DOHH2 (cell line): ENCODE measurements at regions not wholly inside any gene's neighbourhood (a gene's known extent, or its start where the extent isn't known, plus 50 kb on each side); places are given as distances from the start of the nearest gene placed in this dataset.

Experiments
- H3F3A ChIP-seq: fragments of 200-600 bp; sonication (generic), shearing (Covaris generic); 2 replicates; pipeline ENCODE4 v1.6.0; 2016; ENCODE audit warnings: antibody characterized with exemption, mild to moderate bottlenecking; ENCODE audit not compliant: control insufficient read depth, insufficient read depth
- H3K27ac ChIP-seq: fragments of 200-600 bp; sonication (generic); 2 replicates; pipeline ENCODE4 v1.5.1; 2014; ENCODE audit warnings: low read depth, mild to moderate bottlenecking, low read length, moderate library complexity
- H3K27me3 ChIP-seq: fragments of 200-600 bp; sonication (generic); 2 replicates; pipeline ENCODE4 v1.6.1; 2014; ENCODE audit warnings: mild to moderate bottlenecking, low read length, mixed read lengths; ENCODE audit not compliant: control insufficient read depth
- H3K36me3 ChIP-seq: fragments of 200-600 bp; sonication (generic); 2 replicates; pipeline ENCODE4 v1.6.1; 2014; ENCODE audit warnings: mild to moderate bottlenecking, low read length, moderate library complexity, mixed read lengths; ENCODE audit not compliant: control insufficient read depth
- H3K4me1 ChIP-seq: fragments of 200-600 bp; sonication (generic); 2 replicates; pipeline ENCODE4 v1.6.1; 2014; ENCODE audit warnings: mild to moderate bottlenecking, low read length, mixed read lengths; ENCODE audit not compliant: control insufficient read depth
- H3K4me2 ChIP-seq: fragments of 200-600 bp; sonication (generic); 2 replicates; pipeline ENCODE4 v1.6.0; 2014; ENCODE audit warnings: mild to moderate bottlenecking, low read length, moderate library complexity
- H3K4me3 ChIP-seq: fragments of 200-600 bp; sonication (generic); 2 replicates; pipeline ENCODE4 v1.5.1; 2014; ENCODE audit warnings: mild to moderate bottlenecking, low read length, mixed read lengths
- H3K79me2 ChIP-seq: fragments of 200-600 bp; sonication (generic); 2 replicates; pipeline ENCODE4 v1.6.1; 2014; ENCODE audit warnings: mild to moderate bottlenecking, low read length, mixed read lengths; ENCODE audit not compliant: control insufficient read depth
- H3K9me2 ChIP-seq: fragments of 200-600 bp; sonication (generic); replicated peaks from 2 replicates; pipeline ENCODE4 v1.6.1; 2014; ENCODE audit warnings: mild to moderate bottlenecking, low read length, mixed read lengths; ENCODE audit not compliant: control insufficient read depth
- H3K9me3 ChIP-seq: fragments of 200-600 bp; sonication (generic); 2 replicates; pipeline ENCODE4 v1.6.1; 2014; ENCODE audit warnings: antibody characterized with exemption, low read length, mixed read lengths; ENCODE audit not compliant: control insufficient read depth, insufficient read depth
- H4K20me1 ChIP-seq: fragments of 200-600 bp; sonication (generic); 2 replicates; pipeline ENCODE4 v1.6.0; 2014; ENCODE audit warnings: low read depth, mild to moderate bottlenecking, antibody characterized with exemption, low read length, moderate library complexity; ENCODE audit not compliant: control insufficient read depth, insufficient read depth
- EZH2phosphoT487 ChIP-seq: fragments of 200-600 bp; sonication (generic); IDR thresholded peaks from 2 replicates; pipeline ENCODE4 v1.6.1; 2017; ENCODE audit warnings: borderline replicate concordance, mild to moderate bottlenecking, antibody characterized with exemption, low read length, moderate library complexity, mixed read lengths
- TF ChIP-seq, protein P1 (sequence below): fragments of 200-600 bp; sonication (generic); IDR thresholded peaks from one replicate; pipeline ENCODE4 v1.5.1; 2014; ENCODE audit warnings: antibody characterized with exemption, mild to moderate bottlenecking, low read depth, low read length; ENCODE audit not compliant: poor library complexity, severe bottlenecking

DNA sequence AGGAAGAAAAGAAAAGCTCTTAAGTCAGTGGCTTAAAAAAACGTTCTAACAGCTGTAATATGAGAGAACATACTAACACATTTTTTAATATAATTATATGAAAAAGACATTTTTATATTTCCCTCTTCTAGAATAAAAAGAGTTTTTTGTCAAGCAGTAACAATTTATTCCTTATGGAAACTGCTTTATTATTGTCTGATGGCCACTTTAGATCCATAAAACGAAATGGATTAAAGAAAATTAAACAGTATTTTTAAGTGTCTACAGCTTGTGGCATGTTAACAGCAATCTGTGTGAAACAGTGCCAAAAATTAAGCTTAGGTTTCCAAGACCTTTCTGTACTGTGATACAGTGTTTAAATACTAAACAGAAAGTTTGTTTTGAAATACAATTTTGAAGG, 55.5 kb upstream of the TENM3 start:
- no peak for TF ChIP-seq EZH2phosphoT487
- TF ChIP-seq, protein P1, sequence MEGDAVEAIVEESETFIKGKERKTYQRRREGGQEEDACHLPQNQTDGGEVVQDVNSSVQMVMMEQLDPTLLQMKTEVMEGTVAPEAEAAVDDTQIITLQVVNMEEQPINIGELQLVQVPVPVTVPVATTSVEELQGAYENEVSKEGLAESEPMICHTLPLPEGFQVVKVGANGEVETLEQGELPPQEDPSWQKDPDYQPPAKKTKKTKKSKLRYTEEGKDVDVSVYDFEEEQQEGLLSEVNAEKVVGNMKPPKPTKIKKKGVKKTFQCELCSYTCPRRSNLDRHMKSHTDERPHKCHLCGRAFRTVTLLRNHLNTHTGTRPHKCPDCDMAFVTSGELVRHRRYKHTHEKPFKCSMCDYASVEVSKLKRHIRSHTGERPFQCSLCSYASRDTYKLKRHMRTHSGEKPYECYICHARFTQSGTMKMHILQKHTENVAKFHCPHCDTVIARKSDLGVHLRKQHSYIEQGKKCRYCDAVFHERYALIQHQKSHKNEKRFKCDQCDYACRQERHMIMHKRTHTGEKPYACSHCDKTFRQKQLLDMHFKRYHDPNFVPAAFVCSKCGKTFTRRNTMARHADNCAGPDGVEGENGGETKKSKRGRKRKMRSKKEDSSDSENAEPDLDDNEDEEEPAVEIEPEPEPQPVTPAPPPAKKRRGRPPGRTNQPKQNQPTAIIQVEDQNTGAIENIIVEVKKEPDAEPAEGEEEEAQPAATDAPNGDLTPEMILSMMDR: no peak
- no peak overlapping the region for H3K4me3 ChIP-seq
- no peaks in the 10 kb centered on the region for H3K9me2 ChIP-seq
- no peak overlapping the region for H3K27ac ChIP-seq
- no peaks in the 10 kb centered on the region for H4K20me1 ChIP-seq
- no peaks in the 10 kb centered on the region for H3K36me3 ChIP-seq
- H3K27me3 ChIP-seq: no peaks in the 10 kb centered on the region
- H3K9me3 ChIP-seq: no peaks in the 10 kb centered on the region
- no peak overlapping the region for H3K4me2 ChIP-seq
- H3K4me1 ChIP-seq: no peaks in the 10 kb centered on the region
- no peaks in the 10 kb centered on the region for H3F3A ChIP-seq
- no peaks in the 10 kb centered on the region for H3K79me2 ChIP-seq

DNA sequence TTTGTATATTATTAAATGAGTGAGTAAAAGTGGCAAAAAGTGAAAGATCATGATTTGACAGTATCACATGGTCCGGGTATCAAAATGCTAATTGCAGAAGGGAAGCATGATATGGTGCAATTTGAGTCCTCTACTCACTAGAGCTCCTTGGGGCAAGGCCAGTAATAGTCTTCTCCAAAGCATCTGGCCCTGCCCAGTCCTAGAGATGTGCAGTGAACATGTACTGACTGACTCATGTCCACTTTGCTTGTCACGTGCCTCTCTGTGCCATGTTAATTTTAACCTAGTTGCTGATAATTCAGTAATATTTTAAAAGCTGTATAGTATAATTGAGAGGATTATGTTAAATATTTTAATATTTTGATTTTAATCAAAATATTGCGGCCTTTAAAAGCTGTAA, 54.6 kb upstream of the TENM3 start:
- H3K27me3 ChIP-seq: no peaks in the 10 kb centered on the region
- H3K36me3 ChIP-seq: no peaks in the 10 kb centered on the region
- no peaks in the 10 kb centered on the region for H3K79me2 ChIP-seq
- no peak overlapping the region for H3K4me3 ChIP-seq
- TF ChIP-seq, protein P1: no peak
- TF ChIP-seq EZH2phosphoT487: no peak
- H4K20me1 ChIP-seq: no peaks in the 10 kb centered on the region
- no peaks in the 10 kb centered on the region for H3K4me1 ChIP-seq
- H3K9me2 ChIP-seq: no peaks in the 10 kb centered on the region
- no peak overlapping the region for H3K27ac ChIP-seq
- no peaks in the 10 kb centered on the region for H3F3A ChIP-seq
- no peaks in the 10 kb centered on the region for H3K9me3 ChIP-seq
- H3K4me2 ChIP-seq: no peak overlapping the region

DNA sequence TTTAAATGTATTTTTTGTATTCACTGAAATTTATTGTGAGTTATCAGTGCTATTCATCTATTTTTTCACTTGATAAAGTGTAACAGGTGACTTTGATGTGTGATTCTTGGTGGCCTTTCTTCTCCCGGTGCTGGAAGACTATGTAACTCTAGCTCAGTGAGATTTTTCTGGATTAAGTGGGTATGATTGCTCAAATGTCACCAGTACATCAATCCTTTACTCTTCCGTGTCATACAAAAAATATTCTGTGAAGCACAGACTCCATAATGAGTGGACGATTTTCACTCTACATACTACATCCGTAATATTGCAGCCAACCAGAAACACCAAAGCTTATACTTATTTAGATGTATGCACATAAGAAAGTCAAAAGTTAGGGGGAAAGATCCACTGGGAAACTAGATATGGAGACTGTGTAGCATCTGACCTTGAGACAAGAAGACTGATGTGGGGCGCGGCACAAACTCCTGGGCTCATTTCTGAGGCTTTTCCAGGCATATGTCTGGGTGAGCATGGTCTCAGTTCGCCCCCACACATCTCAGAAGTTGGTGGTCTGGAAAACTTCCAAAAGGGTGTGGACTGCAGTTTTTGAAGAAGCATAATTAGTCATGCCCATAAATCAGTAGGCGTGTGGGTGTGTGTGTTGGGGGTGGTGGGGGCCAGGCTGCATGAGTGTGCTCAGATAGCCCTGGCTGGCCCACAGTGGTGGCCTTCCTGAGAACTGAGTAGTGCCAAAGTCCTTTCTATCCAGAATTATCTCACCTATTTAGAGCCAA, 53.9 kb upstream of the TENM3 start:
- Histone ChIP-seq H3K4me3 (no peak overlapping the region), H3K4me1 (no peaks in the 10 kb centered on the region), H3K4me2 (no peak overlapping the region), H4K20me1 (no peaks in the 10 kb centered on the region), H3K79me2 (no peaks in the 10 kb centered on the region), H3K36me3 (no peaks in the 10 kb centered on the region), H3K27ac (no peak overlapping the region), H3K9me2 (no peaks in the 10 kb centered on the region), H3K27me3 (no peaks in the 10 kb centered on the region), H3K9me3 (no peaks in the 10 kb centered on the region), H3F3A (no peaks in the 10 kb centered on the region)
- no peak for TF ChIP-seq EZH2phosphoT487
- TF ChIP-seq, protein P1: no peak
